Kidney tubule cell (primary cell): ENCODE measurements at regions not wholly inside any gene's neighbourhood (a gene's known extent, or its start where the extent isn't known, plus 50 kb on each side); places are given as distances from the start of the nearest gene placed in this dataset.
A peak's percentile ranks its signal among the peaks of the same experiment; 100 is the strongest.

Experiments used
- DNase-seq: peaks from one replicate; pipeline ENCODE4 v3.0.0-alpha.2; 2018; ENCODE audit warnings: low spot score

GRCh38 chr3:145719114-145719513 is 441.9 kb downstream of the PLOD2 start:
- no peak for DNase-seq

GRCh38 chr3:145721273-145721805 is 439.6 kb downstream of the PLOD2 start:
- no peak for DNase-seq

GRCh38 chr3:145721815-145722214 is 439.2 kb downstream of the PLOD2 start:
- no peak for DNase-seq

GRCh38 chr3:145727476-145727875 is 433.5 kb downstream of the PLOD2 start:
- DNase-seq = no peak

- no peak for DNase-seq
Observed at GRCh38 chr3:145735631-145736030, 425.4 kb downstream of the PLOD2 start.

GRCh38 chr3:145737952-145738351 is 423.0 kb downstream of the PLOD2 start:
- DNase-seq = no peak

GRCh38 chr3:145739926-145740325 is 421.1 kb downstream of the PLOD2 start:
- DNase-seq = peak; percentile 33

- no peak for DNase-seq
Observed at GRCh38 chr3:145750657-145751056, 410.3 kb downstream of the PLOD2 start.

GRCh38 chr3:145752576-145752975 is 408.4 kb downstream of the PLOD2 start:
- DNase-seq = no peak

- no peak for DNase-seq
Observed at GRCh38 chr3:145754605-145755289, 406.2 kb downstream of the PLOD2 start.

GRCh38 chr3:145760036-145760435 is 400.9 kb downstream of the PLOD2 start:
- DNase-seq = no peak

- no peak for DNase-seq
Observed at GRCh38 chr3:145767909-145768308, 393.1 kb downstream of the PLOD2 start.

- peak; percentile 46 for DNase-seq
Observed at GRCh38 chr3:145776782-145777408, 384.1 kb downstream of the PLOD2 start.

- no peak for DNase-seq
Observed at GRCh38 chr3:145780301-145780700, 380.7 kb downstream of the PLOD2 start.

- DNase-seq = no peak
Observed at GRCh38 chr3:145785668-145786067, 375.3 kb downstream of the PLOD2 start.

- no peak for DNase-seq
Observed at GRCh38 chr3:145798007-145798406, 363.0 kb downstream of the PLOD2 start.

GRCh38 chr3:145798696-145799537 is 362.1 kb downstream of the PLOD2 start:
- no peak for DNase-seq

- DNase-seq = no peak
Observed at GRCh38 chr3:145801696-145802095, 359.3 kb downstream of the PLOD2 start.

- DNase-seq = no peak
Observed at GRCh38 chr3:145807990-145808389, 353.0 kb downstream of the PLOD2 start.

- DNase-seq = no peak
Observed at GRCh38 chr3:145812391-145812790, 348.6 kb downstream of the PLOD2 start.

- no peak for DNase-seq
Observed at GRCh38 chr3:145815707-145816413, 345.1 kb downstream of the PLOD2 start.

GRCh38 chr3:145817870-145818483 is 343.0 kb downstream of the PLOD2 start:
- no peak for DNase-seq
